ENCODE measurements at regions not wholly inside any gene's neighbourhood (a gene's known extent, or its start where the extent isn't known, plus 50 kb on each side); places are given as distances from the start of the nearest gene placed in this dataset.

DNA sequence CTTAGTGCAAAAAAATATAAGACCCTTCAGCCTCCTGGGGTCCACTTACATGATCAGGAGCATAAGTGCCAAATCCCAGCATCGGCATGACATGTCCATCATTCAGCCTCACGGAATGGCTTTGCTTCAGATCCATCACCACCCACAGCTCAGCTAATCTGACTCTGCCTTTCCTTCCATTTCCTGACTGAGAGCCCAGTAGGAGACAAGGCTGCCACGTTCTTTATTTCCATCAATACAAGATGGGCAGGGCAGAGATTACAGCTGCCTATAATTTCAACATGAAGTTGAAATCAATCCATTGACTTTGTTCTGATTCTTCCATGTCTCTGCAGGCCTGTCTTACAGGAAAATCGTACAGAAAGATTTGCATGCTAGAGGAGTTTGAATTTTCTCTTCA lies 76.4 kb upstream of the UCN3 start:
- TF ChIP-seq, protein P1, sequence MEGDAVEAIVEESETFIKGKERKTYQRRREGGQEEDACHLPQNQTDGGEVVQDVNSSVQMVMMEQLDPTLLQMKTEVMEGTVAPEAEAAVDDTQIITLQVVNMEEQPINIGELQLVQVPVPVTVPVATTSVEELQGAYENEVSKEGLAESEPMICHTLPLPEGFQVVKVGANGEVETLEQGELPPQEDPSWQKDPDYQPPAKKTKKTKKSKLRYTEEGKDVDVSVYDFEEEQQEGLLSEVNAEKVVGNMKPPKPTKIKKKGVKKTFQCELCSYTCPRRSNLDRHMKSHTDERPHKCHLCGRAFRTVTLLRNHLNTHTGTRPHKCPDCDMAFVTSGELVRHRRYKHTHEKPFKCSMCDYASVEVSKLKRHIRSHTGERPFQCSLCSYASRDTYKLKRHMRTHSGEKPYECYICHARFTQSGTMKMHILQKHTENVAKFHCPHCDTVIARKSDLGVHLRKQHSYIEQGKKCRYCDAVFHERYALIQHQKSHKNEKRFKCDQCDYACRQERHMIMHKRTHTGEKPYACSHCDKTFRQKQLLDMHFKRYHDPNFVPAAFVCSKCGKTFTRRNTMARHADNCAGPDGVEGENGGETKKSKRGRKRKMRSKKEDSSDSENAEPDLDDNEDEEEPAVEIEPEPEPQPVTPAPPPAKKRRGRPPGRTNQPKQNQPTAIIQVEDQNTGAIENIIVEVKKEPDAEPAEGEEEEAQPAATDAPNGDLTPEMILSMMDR (conservative IDR thresholded peaks at IDR 0.05; ENCODE audit: low read length), result no peak
- no peak for TF ChIP-seq EZH2phosphoT487 (IDR thresholded peaks at IDR 0.05; ENCODE audit: borderline replicate concordance, low read depth, low read length)
